Fibroblast of the aortic adventitia (primary cell): ENCODE measurements at regions not wholly inside any gene's neighbourhood (a gene's known extent, or its start where the extent isn't known, plus 50 kb on each side); places are given as distances from the start of the nearest gene placed in this dataset.
A peak's percentile ranks its signal among the peaks of the same experiment; 100 is the strongest.

Experiments
- DNase-seq: peaks from one replicate; pipeline ENCODE4 v3.0.0-alpha.2; 2010; ENCODE audit warnings: low read depth
- H3K4me3 ChIP-seq: 2 replicates; pipeline ENCODE4 v1.5.1; 2011; ENCODE audit warnings: low read depth, mild to moderate bottlenecking, control low read depth, low read length, moderate library complexity
- CTCF ChIP-seq: IDR thresholded peaks from 2 replicates; pipeline ENCODE4 v1.5.1; 2011; ENCODE audit warnings: mild to moderate bottlenecking, low read length, control low read depth, inconsistent platforms; ENCODE audit not compliant: insufficient read depth

- TF ChIP-seq CTCF = no peak
- DNase-seq = no peak
- H3K4me3 ChIP-seq = no peak overlapping the region
Observed at GRCh38 chr1:163565166-163565565, 243.4 kb downstream of the NUF2 start.

- DNase-seq = peak; percentile 2
- TF ChIP-seq CTCF = no peak
- H3K4me3 ChIP-seq = no peak overlapping the region
Observed at GRCh38 chr1:163570071-163570470, 248.3 kb downstream of the NUF2 start.

- DNase-seq = no peak
- TF ChIP-seq CTCF = no peak
- no peak overlapping the region for H3K4me3 ChIP-seq
Observed at GRCh38 chr1:163571950-163572349, 250.2 kb downstream of the NUF2 start.

- TF ChIP-seq CTCF = no peak
- no peak for DNase-seq
Observed at GRCh38 chr1:163574119-163574518, 252.4 kb downstream of the NUF2 start.

GRCh38 chr1:163580926-163581325, 259.2 kb downstream of the NUF2 start:
- no peak overlapping the region for H3K4me3 ChIP-seq
- no peak for DNase-seq
- no peak for TF ChIP-seq CTCF

More at GRCh38 chr1:163574119-163574518, 252.4 kb downstream of the NUF2 start:
- no peak overlapping the region for H3K4me3 ChIP-seq

GRCh38 chr1:163583661-163584181, 262.0 kb downstream of the NUF2 start:
- no peak overlapping the region for H3K4me3 ChIP-seq
- no peak for DNase-seq
- no peak for TF ChIP-seq CTCF

- no peak overlapping the region for H3K4me3 ChIP-seq
- no peak for TF ChIP-seq CTCF
- no peak for DNase-seq
Observed at GRCh38 chr1:163585796-163586195, 264.0 kb downstream of the NUF2 start.
